CD4-positive, alpha-beta memory T cell (primary cell): ENCODE measurements at regions not wholly inside any gene's neighbourhood (a gene's known extent, or its start where the extent isn't known, plus 50 kb on each side); places are given as distances from the start of the nearest gene placed in this dataset.
A peak's percentile ranks its signal among the peaks of the same experiment; 100 is the strongest.

ENCODE experiments used
- CTCF ChIA-PET: fragments of 350-600 bp; sonication (Branson Sonifier 250); formaldehyde crosslinking; loops from one replicate; lab custom pipeline; 2021; ENCODE audit warnings: inconsistent platforms; ENCODE audit not compliant: partially characterized antibody; lab: Charles Lee
- POLR2A ChIA-PET: fragments of 350-600 bp; sonication (Branson Sonifier 250); formaldehyde crosslinking; loops from one replicate; lab custom pipeline; 2021; ENCODE audit not compliant: partially characterized antibody; lab: Charles Lee
- DNase-seq, 5 donors: peaks; one replicate each; pipeline versions ENCODE4 v3.0.0 to v3.0.0-alpha.2; 2020 to 2022; ENCODE audit warnings: mixed read lengths in 1 of 5
- H3K27ac ChIP-seq: one replicate; pipeline ENCODE4 v1.7.0; 2013; ENCODE audit warnings: low read depth, low read length
- H3K27me3 ChIP-seq: 2 replicates; pipeline ENCODE4 v1.7.0; 2013; ENCODE audit warnings: mild to moderate bottlenecking, low read length, moderate library complexity; ENCODE audit not compliant: insufficient read depth
- H3K36me3 ChIP-seq: 2 replicates; pipeline ENCODE4 v1.7.0; 2013; ENCODE audit warnings: mild to moderate bottlenecking, low read length, moderate library complexity; ENCODE audit not compliant: insufficient read depth
- H3K4me1 ChIP-seq: 2 replicates; pipeline ENCODE4 v1.7.0; 2013; ENCODE audit warnings: mild to moderate bottlenecking, low read length, moderate library complexity; ENCODE audit not compliant: insufficient read depth
- H3K4me3 ChIP-seq, 2 donors: one replicate each; pipeline ENCODE4 v1.7.0; 2013; ENCODE audit warnings: low read length in 2 of 2, mild to moderate bottlenecking in 1 of 2
- H3K9me3 ChIP-seq, 2 donors: one replicate each; pipeline ENCODE4 v1.7.0; 2013; ENCODE audit warnings: low read length in 2 of 2, control low read depth in 1 of 2; ENCODE audit not compliant: control insufficient read depth in 1 of 2
- H3K27ac Mint-ChIP-seq, 7 donors: one replicate each; pipeline ENCODE4 v1.8.0; 2020 to 2021; ENCODE audit warnings: mixed read lengths in 7 of 7, mild to moderate bottlenecking in 6 of 7, inconsistent platforms in 3 of 7, moderate library complexity in 3 of 7
- H3K27me3 Mint-ChIP-seq, 2 donors: one replicate each; pipeline ENCODE4 v1.8.0; 2020 to 2021; ENCODE audit warnings: mixed read lengths in 2 of 2
- H3K36me3 Mint-ChIP-seq, 2 donors: one replicate each; pipeline ENCODE4 v1.8.0; 2020 to 2021; ENCODE audit warnings: mixed read lengths in 2 of 2, inconsistent platforms in 1 of 2, mild to moderate bottlenecking in 1 of 2
- H3K4me1 Mint-ChIP-seq, 4 donors: one replicate each; pipeline ENCODE4 v1.8.0; 2020 to 2021; ENCODE audit warnings: mixed read lengths in 4 of 4, mild to moderate bottlenecking in 1 of 4
- H3K4me3 Mint-ChIP-seq, 8 donors: one replicate each; pipeline ENCODE4 v1.8.0; 2020 to 2021; ENCODE audit warnings: mixed read lengths in 8 of 8, mild to moderate bottlenecking in 7 of 8, moderate library complexity in 6 of 8, inconsistent platforms in 3 of 8
- H3K9me3 Mint-ChIP-seq, 8 donors: one replicate each; pipeline ENCODE4 v1.8.0; 2020 to 2021; ENCODE audit warnings: mixed read lengths in 8 of 8, mild to moderate bottlenecking in 5 of 8, inconsistent platforms in 3 of 8, moderate library complexity in 1 of 8
- intact Hi-C: fragments of 100-400 bp; cut with micrococcal nuclease; formaldehyde crosslinking; loops from one replicate; pipeline ENCODE4 v1.15.1; 2023

DNA sequence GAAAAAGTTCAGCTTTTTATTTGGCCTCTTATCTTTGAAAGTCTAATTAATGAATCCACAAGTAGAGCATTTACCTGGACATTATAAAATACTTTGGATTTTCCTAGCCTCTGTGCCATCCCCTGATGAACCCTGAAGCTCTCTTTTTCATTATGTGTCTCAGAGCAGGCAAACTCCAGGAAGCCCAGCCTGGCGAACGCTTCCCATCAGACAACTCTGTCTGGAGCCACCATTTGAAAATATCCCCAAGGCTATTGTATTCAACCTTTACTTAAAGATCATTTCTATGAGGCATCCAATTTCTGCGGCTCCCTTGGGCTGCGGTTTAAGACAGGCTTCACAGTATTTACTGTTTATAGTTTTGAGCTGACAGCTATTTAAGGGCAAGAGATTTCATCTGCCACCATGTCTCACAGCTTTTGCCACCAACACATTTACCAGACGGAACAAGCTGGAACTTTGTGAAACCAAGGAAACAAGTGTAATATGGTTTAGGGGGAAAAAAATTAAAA lies 257.2 kb upstream of the GLI3 start:
- ChIA-PET POLR2A (no interaction called here), CTCF (no interaction called here)
- no peaks in the 10 kb centered on the region for H3K4me1 ChIP-seq
- no peak overlapping the region for H3K27ac Mint-ChIP-seq
- DNase-seq: no peak
- no peak overlapping the region for H3K27ac ChIP-seq
- peaks cover 0 to 3% (median under 1%) of the 10 kb centered on the region in 4 donors for H3K4me1 Mint-ChIP-seq
- no peaks in the 10 kb centered on the region for H3K36me3 Mint-ChIP-seq
- peaks cover 0 to 10% (median 0%) of the 10 kb centered on the region in 8 donors for H3K9me3 Mint-ChIP-seq
- peaks cover 0 to 5% of the 10 kb centered on the region in 2 donors for H3K27me3 Mint-ChIP-seq
- no peaks in the 10 kb centered on the region for H3K36me3 ChIP-seq
- no peak overlapping the region for H3K4me3 ChIP-seq
- H3K27me3 ChIP-seq: no peaks in the 10 kb centered on the region
- H3K9me3 ChIP-seq: no peaks in the 10 kb centered on the region
- intact Hi-C loops: no loop called here
- H3K4me3 Mint-ChIP-seq: no peak overlapping the region

DNA sequence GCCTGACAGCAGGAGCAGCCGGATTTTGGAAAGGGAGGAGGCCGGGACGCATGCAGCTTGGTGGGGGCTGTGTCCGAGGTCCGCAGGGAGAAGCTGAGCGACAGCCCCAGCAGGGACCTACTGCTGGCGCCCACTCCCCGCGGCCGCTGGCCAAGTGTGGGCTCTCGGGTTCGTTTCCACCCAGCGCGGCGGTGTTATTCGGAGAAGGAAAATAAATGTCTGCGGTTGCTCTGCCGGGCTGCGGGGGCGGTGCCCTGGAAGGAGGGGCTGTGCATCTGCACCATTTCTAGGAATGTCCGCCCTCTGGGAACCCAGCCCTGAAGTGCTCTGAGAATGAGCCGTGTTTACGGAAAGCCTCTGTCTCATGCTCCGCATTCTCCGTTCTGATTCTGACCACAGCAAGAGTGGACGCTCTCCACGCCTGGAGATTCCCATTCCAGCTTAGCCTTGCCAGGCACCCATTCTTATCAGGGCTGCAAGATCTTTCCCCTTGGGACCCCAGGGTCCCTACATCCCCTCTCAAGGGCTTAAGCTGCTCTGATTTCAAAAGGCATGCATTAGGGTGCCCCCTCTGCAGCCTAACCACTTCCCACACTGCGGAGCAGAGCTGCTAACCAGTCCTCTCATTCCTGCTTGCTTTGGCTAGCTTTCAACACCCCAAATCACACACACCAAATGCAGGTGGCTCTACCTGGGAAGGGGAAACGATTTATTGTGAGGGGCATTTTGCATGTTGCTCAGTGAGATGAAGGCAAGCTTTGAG lies 256.6 kb upstream of the GLI3 start:
- intact Hi-C loops: no loop called here

DNA sequence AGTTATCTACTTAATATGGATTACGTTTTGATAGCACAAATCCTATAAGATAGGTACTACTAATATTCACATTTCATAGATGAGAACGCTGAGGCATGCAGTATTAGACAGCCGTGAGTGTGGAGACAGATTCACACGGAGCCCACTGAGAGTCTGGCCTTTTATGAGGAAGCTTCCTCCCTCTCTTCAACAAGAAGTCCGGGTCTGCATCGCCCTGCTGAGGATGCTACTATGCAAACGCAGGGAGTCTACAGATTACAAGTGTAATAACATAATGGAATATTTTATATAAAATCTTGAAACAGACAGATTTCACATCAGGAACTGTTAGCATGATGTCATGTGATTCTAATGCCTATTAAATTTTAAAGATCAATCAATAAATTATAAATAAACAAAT lies 255.9 kb upstream of the GLI3 start:
- H3K27me3 ChIP-seq: no peaks in the 10 kb centered on the region
- H3K36me3 ChIP-seq: no peaks in the 10 kb centered on the region
- Mint-ChIP-seq H3K9me3 (peaks cover 0 to 7% (median 0%) of the 10 kb centered on the region in 8 donors), H3K27me3 (peaks cover 0 to 5% of the 10 kb centered on the region in 2 donors), H3K36me3 (no peaks in the 10 kb centered on the region), H3K4me3 (no peak overlapping the region), H3K4me1 (peaks cover 0 to 3% (median under 1%) of the 10 kb centered on the region in 4 donors), H3K27ac (no peak overlapping the region)
- POLR2A ChIA-PET: no interaction called here
- intact Hi-C loops: no loop called here
- no peaks in the 10 kb centered on the region for H3K4me1 ChIP-seq
- no peak overlapping the region for H3K4me3 ChIP-seq
- no peak for DNase-seq
- CTCF ChIA-PET: no interaction called here
- H3K27ac ChIP-seq: no peak overlapping the region
- H3K9me3 ChIP-seq: no peaks in the 10 kb centered on the region

More for the DNA sequence above, 256.6 kb upstream of the GLI3 start:
- Mint-ChIP-seq H3K4me3 (peak overlapping the region in 2 of 8 donors; percentile 7 to 38), H3K27ac (no peak overlapping the region), H3K4me1 (peaks cover 0 to 3% (median under 1%) of the 10 kb centered on the region in 4 donors), H3K27me3 (peaks cover 0 to 5% of the 10 kb centered on the region in 2 donors), H3K9me3 (peaks cover 0 to 8% (median 0%) of the 10 kb centered on the region in 8 donors), H3K36me3 (no peaks in the 10 kb centered on the region)
- no peaks in the 10 kb centered on the region for H3K36me3 ChIP-seq
- no peak overlapping the region for H3K4me3 ChIP-seq
- CTCF ChIA-PET: no interaction called here
- no peak for DNase-seq
- H3K27me3 ChIP-seq: no peaks in the 10 kb centered on the region
- POLR2A ChIA-PET: no interaction called here
- H3K4me1 ChIP-seq: no peaks in the 10 kb centered on the region
- H3K27ac ChIP-seq: no peak overlapping the region
- no peaks in the 10 kb centered on the region for H3K9me3 ChIP-seq

DNA sequence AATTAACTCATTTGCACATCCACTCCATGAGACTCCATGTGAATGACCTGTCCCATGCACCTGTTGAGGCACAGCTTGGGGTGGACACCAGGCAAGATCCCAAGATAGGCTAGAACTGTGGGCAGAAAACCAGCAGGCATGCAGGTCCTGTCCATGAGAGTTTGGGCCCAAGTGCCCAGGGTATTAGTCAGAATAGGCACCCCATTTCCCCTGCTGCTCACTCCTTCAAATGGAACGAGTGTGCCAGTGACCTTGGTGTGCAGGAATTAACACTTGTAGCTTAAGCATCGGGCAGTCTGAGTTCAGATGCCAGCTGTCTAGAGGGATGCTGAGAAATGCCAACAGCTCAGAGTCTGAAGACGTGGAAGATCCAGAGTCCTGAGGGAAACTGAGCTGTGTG lies 254.1 kb upstream of the GLI3 start:
- Mint-ChIP-seq H3K27me3 (peaks cover 0 to 5% of the 10 kb centered on the region in 2 donors), H3K4me1 (peaks cover 0 to 3% (median under 1%) of the 10 kb centered on the region in 4 donors), H3K4me3 (no peak overlapping the region), H3K36me3 (no peaks in the 10 kb centered on the region), H3K27ac (no peak overlapping the region), H3K9me3 (peaks cover 0 to 13% (median under 1%) of the 10 kb centered on the region in 8 donors)
- Histone ChIP-seq H3K27me3 (no peaks in the 10 kb centered on the region), H3K4me3 (no peak overlapping the region), H3K9me3 (no peaks in the 10 kb centered on the region), H3K27ac (no peak overlapping the region), H3K36me3 (no peaks in the 10 kb centered on the region), H3K4me1 (no peaks in the 10 kb centered on the region)
- ChIA-PET POLR2A (no interaction called here), CTCF (no interaction called here)
- intact Hi-C loops: no loop called here
- DNase-seq: no peak

DNA sequence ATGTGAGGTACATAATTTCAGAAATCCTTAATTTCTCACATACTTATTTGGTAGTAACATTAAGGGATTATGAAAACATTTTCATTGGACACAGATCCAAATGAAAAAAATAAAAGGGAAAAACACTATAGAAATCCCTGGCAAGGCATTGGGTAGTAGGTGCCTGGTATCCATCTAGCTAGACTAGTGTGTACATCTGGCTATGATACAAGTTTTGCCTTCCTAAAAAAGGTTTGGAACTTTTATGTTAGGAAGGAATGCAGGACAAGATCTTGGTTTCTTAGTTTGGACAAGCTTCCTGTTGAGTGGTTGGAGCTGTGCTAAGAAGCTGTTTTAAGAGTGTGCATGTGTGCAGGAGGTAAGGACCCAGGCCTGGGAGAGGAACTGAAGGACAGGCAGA lies 252.3 kb upstream of the GLI3 start:
- H3K4me3 Mint-ChIP-seq: no peak overlapping the region
- ChIA-PET CTCF (no interaction called here), POLR2A (no interaction called here)
- peaks cover 0 to 5% of the 10 kb centered on the region in 2 donors for H3K27me3 Mint-ChIP-seq
- H3K27me3 ChIP-seq: no peaks in the 10 kb centered on the region
- H3K9me3 ChIP-seq: no peaks in the 10 kb centered on the region
- no peak overlapping the region for H3K27ac ChIP-seq
- peaks cover 0 to 10% (median under 1%) of the 10 kb centered on the region in 8 donors for H3K9me3 Mint-ChIP-seq
- no peaks in the 10 kb centered on the region for H3K36me3 Mint-ChIP-seq
- no peaks in the 10 kb centered on the region for H3K36me3 ChIP-seq
- H3K4me1 Mint-ChIP-seq: peaks cover 0 to 3% (median under 1%) of the 10 kb centered on the region in 4 donors
- H3K4me3 ChIP-seq: no peak overlapping the region
- intact Hi-C loops: no loop called here
- H3K4me1 ChIP-seq: no peaks in the 10 kb centered on the region
- H3K27ac Mint-ChIP-seq: no peak overlapping the region
- DNase-seq: no peak

DNA sequence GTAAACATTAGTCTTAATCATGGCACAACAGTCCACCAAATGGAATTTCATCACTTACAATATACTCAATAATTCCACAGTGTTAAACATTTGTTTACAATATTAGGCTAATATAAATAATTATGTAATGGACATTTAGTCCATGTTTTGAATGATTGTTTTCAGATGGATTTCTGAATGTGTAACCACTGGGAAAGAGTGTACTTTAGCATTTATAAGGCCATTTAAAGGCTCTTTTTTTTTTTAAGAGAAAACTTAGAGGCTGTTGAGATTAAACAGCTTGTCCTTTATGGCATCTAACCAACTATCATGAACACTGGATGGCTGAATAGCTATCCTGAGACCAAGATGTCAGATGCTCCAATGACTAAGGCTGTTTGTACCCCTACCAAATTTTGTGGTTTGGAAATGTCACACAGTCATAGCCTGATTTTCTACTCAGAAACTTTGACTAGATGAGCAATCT lies 248.3 kb upstream of the GLI3 start:
- H3K36me3 Mint-ChIP-seq: no peaks in the 10 kb centered on the region
- CTCF ChIA-PET: no interaction called here

DNA sequence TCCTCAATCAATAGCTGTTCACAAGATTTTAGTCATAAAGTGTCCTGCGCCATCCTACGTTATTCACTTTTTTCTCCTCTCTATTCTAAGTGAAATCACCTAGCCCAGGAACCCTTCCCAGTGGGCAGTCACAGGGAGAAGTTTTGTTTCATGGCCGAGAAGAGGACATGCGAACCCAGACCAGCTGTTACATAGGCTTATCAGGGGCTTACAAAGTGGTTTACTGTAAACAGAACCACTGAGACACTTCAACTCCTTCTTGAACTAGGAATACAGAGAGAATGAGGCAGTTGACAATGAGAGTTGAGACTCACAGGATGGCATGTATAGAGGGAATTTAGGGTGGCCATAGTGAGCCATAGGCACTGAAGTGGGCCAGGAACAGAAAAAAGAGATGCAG lies 246.9 kb upstream of the GLI3 start:
- no peak overlapping the region for H3K4me3 ChIP-seq
- Mint-ChIP-seq H3K9me3 (peaks cover 0 to 12% (median under 1%) of the 10 kb centered on the region in 8 donors), H3K27me3 (no peaks in the 10 kb centered on the region), H3K4me1 (no peaks in the 10 kb centered on the region), H3K36me3 (no peaks in the 10 kb centered on the region), H3K27ac (no peak overlapping the region), H3K4me3 (no peak overlapping the region)
- no peaks in the 10 kb centered on the region for H3K27me3 ChIP-seq
- ChIA-PET CTCF (no interaction called here), POLR2A (no interaction called here)
- no peak for DNase-seq
- H3K27ac ChIP-seq: no peak overlapping the region
- no peaks in the 10 kb centered on the region for H3K36me3 ChIP-seq
- H3K9me3 ChIP-seq: no peaks in the 10 kb centered on the region
- intact Hi-C loops: no loop called here
- no peaks in the 10 kb centered on the region for H3K4me1 ChIP-seq

More for the DNA sequence above, 248.3 kb upstream of the GLI3 start:
- H3K4me1 ChIP-seq: no peaks in the 10 kb centered on the region
- H3K4me1 Mint-ChIP-seq: no peaks in the 10 kb centered on the region
- no peak for DNase-seq
- H3K27ac ChIP-seq: no peak overlapping the region
- no peaks in the 10 kb centered on the region for H3K36me3 ChIP-seq
- no peak overlapping the region for H3K27ac Mint-ChIP-seq
- POLR2A ChIA-PET: no interaction called here
- H3K4me3 Mint-ChIP-seq: no peak overlapping the region
- no peak overlapping the region for H3K4me3 ChIP-seq
- peaks cover 0 to 10% (median under 1%) of the 10 kb centered on the region in 8 donors for H3K9me3 Mint-ChIP-seq
- H3K9me3 ChIP-seq: no peaks in the 10 kb centered on the region
- H3K27me3 Mint-ChIP-seq: no peaks in the 10 kb centered on the region
- no peaks in the 10 kb centered on the region for H3K27me3 ChIP-seq
- intact Hi-C loops: no loop called here
